Heart left ventricle (tissue), 16 donors: ENCODE measurements at regions not wholly inside any gene's neighbourhood (a gene's known extent, or its start where the extent isn't known, plus 50 kb on each side); places are given as distances from the start of the nearest gene placed in this dataset.

ENCODE experiments used
- ATAC-seq, 4 donors: fragments of 200-7000 bp; cut with Tn5 transposase; one replicate each; pipeline ENCODE4 v1.9.1; 2020 to 2022; ENCODE audit warnings: moderate library complexity in 4 of 4, mild to moderate bottlenecking in 3 of 4, moderate number of reproducible peaks in 1 of 4
- DNase-seq, 5 donors: peaks; one replicate each; pipeline ENCODE4 v3.0.0-alpha.2; 2020
- H3K27ac ChIP-seq, 12 donors: fragments of 200-600 bp; sonication (generic) in 4 of 12; one replicate each; pipeline versions ENCODE4 v1.5.0 to v1.8.0; 2016 to 2022; ENCODE audit warnings: mild to moderate bottlenecking in 2 of 12
- H3K27me3 ChIP-seq, 9 donors: fragments of 200-600 bp; sonication (generic) in 2 of 9; one replicate each; pipeline versions ENCODE4 v1.5.1 to v1.8.0; 2016 to 2022; ENCODE audit warnings: mild to moderate bottlenecking in 3 of 9
- H3K36me3 ChIP-seq, 9 donors: fragments of 200-600 bp; sonication (generic) in 2 of 9; one replicate each; pipeline versions ENCODE4 v1.5.0 to v1.8.0; 2018 to 2022; ENCODE audit warnings: mild to moderate bottlenecking in 2 of 9
- H3K4me1 ChIP-seq, 12 donors: fragments of 200-600 bp; sonication (generic) in 4 of 12; one replicate each; pipeline versions ENCODE4 v1.5.0 to v1.8.0; 2016 to 2022; ENCODE audit warnings: mild to moderate bottlenecking in 3 of 12
- H3K4me3 ChIP-seq, 12 donors: fragments of 200-600 bp; sonication (generic) in 4 of 12; one replicate each; pipeline versions ENCODE4 v1.5.0 to v1.8.0; 2017 to 2022; ENCODE audit warnings: mild to moderate bottlenecking in 9 of 12, moderate library complexity in 4 of 12
- H3K9me3 ChIP-seq, 12 donors: fragments of 200-600 bp; sonication (generic) in 4 of 12; one replicate each; pipeline versions ENCODE4 v1.5.0 to v1.8.0; 2016 to 2022; ENCODE audit warnings: mild to moderate bottlenecking in 1 of 12
- CTCF ChIP-seq, 12 donors: fragments of 200-600 bp; sonication (generic) in 4 of 12; IDR thresholded peaks; one replicate each; pipeline versions ENCODE4 v1.5.0 to v1.8.0; 2018 to 2022; ENCODE audit warnings: antibody characterized with exemption in 12 of 12, mild to moderate bottlenecking in 5 of 12
- POLR2A ChIP-seq, 2 donors: fragments of 450-650 bp; IDR thresholded peaks; one replicate each; pipeline ENCODE4 v1.6.1; 2017; ENCODE audit warnings: antibody characterized with exemption in 2 of 2, mild to moderate bottlenecking in 2 of 2, moderate library complexity in 2 of 2
- WGBS, 4 donors: extraction: QIAGEN DNeasy Blood & Tissue Kit in 2 of 4; methylation state at CpG; one replicate each; pipeline versions ENCODE4 v1.1.5 to v1.1.7; 2013 to 2018; 5-methylcytosine and 5-hydroxymethylcytosine counted together
- intact Hi-C, 10 donors: fragments of 100-400 bp; cut with DNase I; formaldehyde crosslinking; loops; one replicate each; pipeline versions ENCODE4 v1.11.1 to v1.14.2; 2022
- donor health status: ischemic (EF 13 %, LVEDD 7.1; RV severe dilation, severe dysfunction).
- donor health status: healthy with polysubstance abuse.
- donor health status: DM: no; HTN: yes; CAD: no.
- donor health status: DM: no; HTN: no; CAD: no.
- donor health status: ischemic (EF 25% LVEDD 6.9; RV normal size, moderate dysfunction).
- donor health status: ischemic (EF 25% LVEDD 5.7; RV mildly dilated, moderate dysfunction).
- donor health status: healthy.
- donor health status: DM: yes; HTN: yes; CAD: no.
- donor health status: ischemic (EF 35%, LVEDD 5.7; RV mildly dilated, moderate dysfunction).
- donor health status: nonischemic (EF 11% LVEDD 7.7; RV severe dilation, severe dysfunction).
- donor health status: DM: yes; HTN: yes; CAD: no.
- donor health status: PGD.
- donor health status: ischemic (EF 29% LVEDD 5.4; RV normal size, mild dysfunction).
- donor health status: nonischemic (EF 23%, LVEDD 6.1; RV moderate dilation, normal function).

GRCh38 chr1:198873696-198874230, 234.9 kb downstream of the PTPRC start:
- H3K27me3 ChIP-seq = no peaks in the 10 kb centered on the region
- H3K4me3 ChIP-seq = no peak overlapping the region
- DNase-seq = no peak
- WGBS, 4 donors = 91 to 97% (median 96%) methylated on average over 2 of the region's 2 CpGs
- TF ChIP-seq CTCF (IDR thresholded peaks at IDR 0.05) = no peak
- TF ChIP-seq POLR2A (IDR thresholded peaks at IDR 0.05) = no peak
- intact Hi-C loops = no loop called here
- ATAC-seq = no peak
- no peak overlapping the region for H3K27ac ChIP-seq
- H3K9me3 ChIP-seq = no peaks in the 10 kb centered on the region
- H3K36me3 ChIP-seq = peaks cover 0 to 5% (median 0%) of the 10 kb centered on the region in 9 donors
- no peaks in the 10 kb centered on the region for H3K4me1 ChIP-seq

- Histone ChIP-seq H3K27ac (no peak overlapping the region), H3K36me3 (peaks cover 0 to 5% (median 0%) of the 10 kb centered on the region in 9 donors), H3K4me1 (peaks cover 0 to 18% (median 0%) of the 10 kb centered on the region in 12 donors), H3K4me3 (no peak overlapping the region), H3K27me3 (no peaks in the 10 kb centered on the region), H3K9me3 (no peaks in the 10 kb centered on the region)
- ATAC-seq = no peak
- DNase-seq = peak in 1 of 5 donors; percentile 16
- TF ChIP-seq POLR2A (IDR thresholded peaks at IDR 0.05) (no peak), CTCF (IDR thresholded peaks at IDR 0.05) (no peak)
- intact Hi-C loops = no loop called here
- 76 to 88% (median 84%) methylated on average over 10 of the region's 10 CpGs for WGBS, 4 donors
These were observed 237.6 kb downstream of the PTPRC start for GRCh38 chr1:198876371-198876871.

- ATAC-seq = no peak
- intact Hi-C loops = no loop called here
- no peak for DNase-seq
- Histone ChIP-seq H3K9me3 (no peaks in the 10 kb centered on the region), H3K4me3 (no peak overlapping the region), H3K36me3 (peaks cover 0 to 5% (median 0%) of the 10 kb centered on the region in 9 donors), H3K27me3 (no peaks in the 10 kb centered on the region), H3K4me1 (peaks cover 0 to 21% (median 0%) of the 10 kb centered on the region in 12 donors), H3K27ac (no peak overlapping the region)
- no peak for TF ChIP-seq POLR2A (IDR thresholded peaks at IDR 0.05)
- TF ChIP-seq CTCF (IDR thresholded peaks at IDR 0.05) = no peak
- 98 to 99% (median 99%) methylated on average over 2 of the region's 2 CpGs for WGBS, 4 donors
These were observed 239.7 kb downstream of the PTPRC start for GRCh38 chr1:198878566-198878965.

GRCh38 chr1:198879711-198880306, 241.0 kb downstream of the PTPRC start:
- no peaks in the 10 kb centered on the region for H3K9me3 ChIP-seq
- no peak for DNase-seq
- intact Hi-C loops = no loop called here
- H3K4me1 ChIP-seq = peaks cover 0 to 21% (median 0%) of the 10 kb centered on the region in 12 donors
- WGBS, 4 donors = 68 to 71% (median 69%) methylated on average over 5 of the region's 5 CpGs
- H3K27me3 ChIP-seq = no peaks in the 10 kb centered on the region
- no peak overlapping the region for H3K4me3 ChIP-seq
- H3K27ac ChIP-seq = no peak overlapping the region
- no peak for ATAC-seq
- H3K36me3 ChIP-seq = peaks cover 0 to 5% (median 0%) of the 10 kb centered on the region in 9 donors
- TF ChIP-seq POLR2A (IDR thresholded peaks at IDR 0.05) (no peak), CTCF (IDR thresholded peaks at IDR 0.05) (no peak)
